ENCODE measurements at regions not wholly inside any gene's neighbourhood (a gene's known extent, or its start where the extent isn't known, plus 50 kb on each side); places are given as distances from the start of the nearest gene placed in this dataset.
"Not testable (repeated sequence)": the region's sequence is repeated elsewhere in the genome, so short reads cannot be mapped to it uniquely, and the experiment has no call there.

- in situ Hi-C loops (cut with MboI; ENCODE audit: low sequenced_read_pairs), result no loop called here
Observed at GRCh38 chr14:100416921-100417860, 94.1 kb downstream of the SLC25A47 start.

DNA sequence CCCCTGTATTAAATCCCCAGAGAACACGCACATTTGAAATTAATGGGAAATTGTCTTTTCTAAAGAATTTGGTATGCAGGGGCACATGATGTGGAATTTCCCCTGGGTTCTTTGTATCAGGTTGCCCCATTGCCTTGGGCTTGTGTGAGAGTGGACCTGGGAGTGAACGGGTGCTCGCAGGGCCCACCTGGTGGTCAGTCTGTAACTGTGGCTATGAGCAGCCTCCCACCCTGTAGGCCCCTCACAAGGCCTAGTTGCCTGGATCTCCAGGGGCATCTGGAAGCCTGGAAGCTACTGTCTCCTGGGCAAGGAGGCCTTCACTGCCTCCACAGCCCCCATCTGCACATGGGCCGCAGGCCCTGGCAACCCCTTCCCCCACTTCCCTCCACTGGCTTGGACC is 96.7 kb downstream of the SLC25A47 start:
- in situ Hi-C loops (cut with MboI; ENCODE audit: low sequenced_read_pairs), result no loop called here

GRCh38 chr14:100421756-100422470 is 98.8 kb downstream of the SLC25A47 start:
- in situ Hi-C loops (cut with MboI; ENCODE audit: low sequenced_read_pairs), result no loop called here

DNA sequence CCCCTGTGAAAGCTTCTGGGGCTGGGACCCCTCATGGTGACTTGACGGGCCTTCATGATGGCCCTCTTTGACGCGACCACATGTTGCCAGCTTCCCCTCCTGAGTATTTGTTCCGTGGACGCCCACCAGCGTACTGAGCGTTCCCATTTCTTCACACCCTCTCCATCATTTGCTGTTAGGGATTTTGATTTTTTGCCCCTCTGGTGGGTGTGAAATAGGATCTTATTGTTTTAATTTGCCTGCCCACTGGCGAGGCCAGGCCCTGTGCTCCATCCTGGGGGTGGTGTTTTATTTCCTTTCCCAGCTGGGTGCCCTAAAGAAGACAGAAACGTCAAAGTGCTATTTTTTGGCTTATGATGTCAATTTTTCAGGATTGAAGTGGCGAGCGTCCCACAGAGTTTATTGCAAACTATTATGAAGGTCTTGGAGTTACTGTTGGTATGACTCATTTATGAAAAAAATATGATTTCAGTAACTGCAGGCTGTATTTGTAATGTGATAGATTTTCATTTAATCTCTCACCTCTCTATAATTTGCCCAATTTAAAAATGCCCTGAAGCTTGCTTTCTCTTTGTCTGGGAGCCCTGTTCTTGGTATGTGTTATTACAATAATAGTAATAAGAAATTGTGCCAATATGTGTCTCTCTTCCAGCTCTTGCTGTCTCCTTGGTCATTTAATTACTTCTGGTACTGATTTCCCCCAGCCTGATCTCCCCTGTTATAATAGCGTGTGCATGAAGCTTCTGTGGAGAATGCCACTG is 99.6 kb downstream of the SLC25A47 start:
- in situ Hi-C loops (cut with MboI; ENCODE audit: low sequenced_read_pairs), result no loop called here

DNA sequence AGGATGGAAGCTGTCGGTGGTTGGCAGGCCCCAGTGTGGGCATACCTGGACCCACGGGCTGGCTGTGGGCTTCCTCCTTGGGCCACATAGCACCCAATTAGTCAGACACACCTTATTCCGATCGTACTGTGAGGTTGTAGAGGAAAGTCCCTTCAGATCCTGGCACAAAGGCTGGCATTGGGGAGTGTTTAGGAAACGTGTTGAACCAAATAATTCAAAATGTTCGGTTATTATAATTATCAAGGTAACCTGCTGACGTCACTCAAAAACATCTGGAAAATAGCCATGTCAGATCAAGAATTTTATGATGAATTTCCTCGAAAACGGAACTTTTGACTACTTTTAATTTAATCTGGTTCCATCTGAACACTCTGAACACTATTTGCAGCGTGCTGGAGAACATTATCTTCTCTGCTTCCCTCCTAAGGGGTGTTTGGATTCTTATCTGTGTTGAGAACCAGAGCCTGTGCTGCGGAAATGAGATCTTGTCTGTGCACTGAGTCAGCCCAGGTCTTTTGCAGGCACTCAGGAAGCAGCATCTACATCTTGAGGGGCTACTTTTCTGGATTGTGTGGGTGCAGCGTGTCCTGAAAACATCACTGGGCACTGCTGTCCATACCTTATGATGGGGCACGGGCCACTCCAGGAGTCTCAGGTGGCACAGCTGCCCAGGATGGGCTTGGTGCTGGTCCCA is 100.3 kb downstream of the SLC25A47 start:
- in situ Hi-C loops (cut with MboI; ENCODE audit: low sequenced_read_pairs), result no loop called here

GRCh38 chr14:100424504-100425428 is 101.6 kb downstream of the SLC25A47 start:
- in situ Hi-C loops (cut with MboI; ENCODE audit: low sequenced_read_pairs), result no loop called here

DNA sequence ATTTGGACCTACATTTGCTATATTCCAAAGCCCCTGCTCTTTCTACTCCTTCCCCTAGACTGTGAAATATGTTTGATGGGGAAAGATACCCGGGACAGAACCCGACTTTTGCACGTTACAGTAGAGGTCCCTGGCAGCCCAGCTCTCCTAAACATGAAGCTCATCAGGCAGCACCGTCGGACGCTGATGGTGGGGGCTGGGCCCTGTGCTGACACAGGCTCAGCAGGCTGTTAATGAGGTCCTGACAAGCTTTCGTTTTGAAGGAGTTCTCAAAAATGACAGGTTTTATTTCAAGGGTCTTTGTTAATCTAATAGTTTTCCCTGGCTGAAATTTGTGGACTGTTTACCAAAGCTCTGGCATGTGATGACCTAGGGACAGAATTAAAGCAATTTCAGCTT is 102.3 kb downstream of the SLC25A47 start:
- in situ Hi-C loops (cut with MboI; ENCODE audit: low sequenced_read_pairs), result no loop called here

- in situ Hi-C loops (cut with MboI; ENCODE audit: low sequenced_read_pairs), result no loop called here
Observed at GRCh38 chr14:100426314-100426713, 103.2 kb downstream of the SLC25A47 start.

- in situ Hi-C loops (cut with MboI; ENCODE audit: low sequenced_read_pairs), result no loop called here
Observed at GRCh38 chr14:100427166-100427565, 104.0 kb downstream of the SLC25A47 start.

- in situ Hi-C loops (cut with MboI; ENCODE audit: low sequenced_read_pairs), result no loop called here
Observed at GRCh38 chr14:100428727-100429126, 105.6 kb downstream of the SLC25A47 start.

DNA sequence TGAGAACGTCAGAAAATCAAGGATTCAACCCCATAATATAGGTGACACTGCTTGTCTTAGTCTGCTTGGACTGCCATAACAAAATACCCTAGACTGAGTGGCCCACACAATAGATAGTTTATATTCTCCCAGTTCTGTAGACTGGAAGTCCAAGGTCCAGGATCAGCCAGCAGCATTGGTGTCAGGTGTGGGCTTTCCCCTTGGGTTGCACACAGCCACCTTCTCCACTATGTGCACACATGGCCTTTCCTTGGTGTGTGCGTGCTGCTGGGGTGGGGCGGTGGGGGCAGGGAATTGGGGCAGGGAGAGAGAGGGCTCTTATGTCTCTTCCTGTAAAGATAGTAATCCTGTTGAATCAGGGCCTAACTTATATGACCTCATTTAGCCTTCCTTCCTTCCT is 106.4 kb downstream of the SLC25A47 start:
- in situ Hi-C loops (cut with MboI; ENCODE audit: low sequenced_read_pairs), result no loop called here

DNA sequence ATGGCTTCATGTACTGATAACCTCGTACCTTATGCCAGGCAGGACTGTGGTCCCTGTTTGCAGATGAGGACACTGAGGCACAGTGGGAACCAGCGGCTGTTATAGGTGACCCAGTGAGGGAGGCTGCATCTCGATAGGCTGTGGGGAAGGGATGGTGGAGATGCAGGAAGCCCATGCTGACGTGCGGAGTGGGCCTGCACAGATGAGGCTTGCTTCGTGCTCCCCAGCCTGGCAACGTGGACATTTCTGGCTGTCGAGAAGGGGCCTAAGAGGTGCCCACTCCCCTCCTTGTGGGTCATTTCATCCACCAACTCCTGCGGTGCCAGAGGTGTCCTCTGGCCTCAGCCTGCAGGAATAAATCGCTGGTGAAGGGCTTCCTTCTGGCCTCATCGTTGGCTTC is 107.4 kb downstream of the SLC25A47 start:
- in situ Hi-C loops (cut with MboI; ENCODE audit: low sequenced_read_pairs), result no loop called here

- in situ Hi-C loops (cut with MboI; ENCODE audit: low sequenced_read_pairs), result not testable (repeated sequence)
Observed at GRCh38 chr14:100431461-100431860, 108.3 kb downstream of the SLC25A47 start.

- in situ Hi-C loops (cut with MboI; ENCODE audit: low sequenced_read_pairs), result no loop called here
Observed at GRCh38 chr14:100432652-100433427, 109.7 kb downstream of the SLC25A47 start.

- in situ Hi-C loops (cut with MboI; ENCODE audit: low sequenced_read_pairs), result no loop called here
Observed at GRCh38 chr14:100433428-100433814, 110.3 kb downstream of the SLC25A47 start.

GRCh38 chr14:100434033-100434601 is 111.0 kb downstream of the SLC25A47 start:
- in situ Hi-C loops (cut with MboI; ENCODE audit: low sequenced_read_pairs), result no loop called here

DNA sequence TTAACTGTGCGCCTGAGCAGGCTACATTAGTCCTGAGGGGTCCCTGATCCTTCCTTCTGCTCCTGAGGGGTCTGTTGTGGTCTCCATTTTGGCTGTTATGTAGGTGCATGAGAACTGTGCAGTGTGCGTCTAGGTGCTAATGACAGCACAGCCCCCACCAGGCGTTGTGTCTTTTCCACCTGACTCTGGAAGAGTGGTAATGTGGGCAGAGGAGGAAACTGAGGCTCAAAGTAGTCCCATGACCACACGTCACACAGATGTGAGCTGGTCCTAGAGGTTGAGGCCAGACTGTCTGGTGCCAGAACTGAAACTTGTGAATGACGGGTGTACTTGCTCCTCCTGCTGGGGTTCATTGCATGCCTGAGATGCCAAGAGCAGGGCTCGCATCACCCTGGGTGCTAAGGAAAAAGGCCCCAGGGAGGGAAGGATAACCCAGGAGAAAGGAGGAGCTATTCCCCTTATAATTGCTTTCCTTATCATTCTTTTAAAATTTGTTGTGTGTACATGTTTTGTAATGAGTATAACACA is 111.8 kb downstream of the SLC25A47 start:
- in situ Hi-C loops (cut with MboI; ENCODE audit: low sequenced_read_pairs), result no loop called here

DNA sequence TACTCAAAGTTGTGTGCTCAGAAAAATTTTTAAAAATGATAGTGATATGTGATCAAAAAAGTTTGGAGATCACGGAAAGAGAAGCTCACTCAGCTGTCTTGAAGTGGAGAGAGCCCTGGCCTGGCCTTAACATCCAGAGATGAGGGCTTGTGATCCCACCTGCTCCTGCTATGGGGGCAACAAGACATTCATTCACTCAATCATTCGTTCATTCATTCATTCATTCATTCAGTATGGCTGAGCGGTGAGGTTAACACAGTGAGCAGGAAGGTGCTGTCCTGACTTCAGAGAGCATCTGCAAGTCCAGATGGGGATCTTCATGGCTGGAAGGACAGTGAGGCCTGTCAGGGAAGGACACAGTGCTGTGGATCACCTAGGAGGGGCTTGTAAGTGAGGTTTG is 112.3 kb downstream of the SLC25A47 start:
- in situ Hi-C loops (cut with MboI; ENCODE audit: low sequenced_read_pairs), result no loop called here

Measured in HL-60/S4 treated with phorbol 12-myristate 13-acetate at 8.2 ng/mL for 4 days and 3 days (cell line).